Ovary (tissue), 7 donors: ENCODE measurements at regions not wholly inside any gene's neighbourhood (a gene's known extent, or its start where the extent isn't known, plus 50 kb on each side); places are given as distances from the start of the nearest gene placed in this dataset.

Experiments
- DNase-seq, 5 donors: peaks; one replicate each; pipeline ENCODE4 v3.0.0-alpha.2; 2019 to 2020
- H3K27ac ChIP-seq, 2 donors: fragments of 200-600 bp; one replicate each; pipeline versions ENCODE4 v1.5.1 to v1.8.0; 2019 to 2022
- H3K27me3 ChIP-seq: fragments of 200-600 bp; one replicate; pipeline ENCODE4 v1.8.0; 2022
- H3K36me3 ChIP-seq: fragments of 200-600 bp; sonication (generic); one replicate; pipeline ENCODE4 v1.5.1; 2019
- H3K4me1 ChIP-seq: one replicate; pipeline ENCODE4 v1.8.1; 2013; ENCODE audit warnings: mild to moderate bottlenecking, moderate library complexity; ENCODE audit not compliant: insufficient read depth
- H3K4me3 ChIP-seq: fragments of 200-600 bp; sonication (generic); one replicate; pipeline ENCODE4 v1.5.1; 2017
- H3K9me3 ChIP-seq, 2 donors: fragments of 200-600 bp in 1 of 2; sonication (generic) in 1 of 2; one replicate each; pipeline versions ENCODE4 v1.5.1 to v1.8.1; 2013 to 2019; ENCODE audit warnings: mild to moderate bottlenecking in 1 of 2, moderate library complexity in 1 of 2
- EP300 ChIP-seq: sonication (generic); formaldehyde crosslinking; IDR thresholded peaks from one replicate; pipeline ENCODE4 v1.6.1; 2017; ENCODE audit warnings: antibody characterized with exemption
- POLR2A ChIP-seq: fragments of 450-650 bp; IDR thresholded peaks from one replicate; pipeline ENCODE4 v1.6.1; 2017; ENCODE audit warnings: antibody characterized with exemption, mild to moderate bottlenecking, moderate library complexity
- WGBS, 3 donors: extraction: QIAGEN DNeasy Blood & Tissue Kit in 1 of 3; methylation state at CpG; one replicate each; pipeline versions ENCODE4 v1.1.5 to v1.1.7; 2013 to 2017; 5-methylcytosine and 5-hydroxymethylcytosine counted together
- intact Hi-C, 4 donors: fragments of 100-400 bp; cut with DNase I; formaldehyde crosslinking; loops; one replicate each; pipeline versions ENCODE4 v1.11.0 to v1.15.1; 2022 to 2023
- TF ChIP-seq, protein P1 (sequence below), 3 donors: fragments of 450-650 bp in 2 of 3; fragments of 200-600 bp in 1 of 3; IDR thresholded peaks; one replicate each; pipeline versions ENCODE4 v1.5.1 to v1.8.0; 2016 to 2022; ENCODE audit warnings: antibody characterized with exemption in 3 of 3, mild to moderate bottlenecking in 1 of 3
- donor health status: DM: no; HTN: no; CAD: no; lungs with moderate emphysema.
- donor health status: DM: no; HTN: no; CAD: no.
- donor health status: Bipolar disorder and iron deficiency.
- donor health status: DM: no; HTN: no; CAD: no.
- donor health status: DM: yes; HTN: yes; CAD: no.

DNA sequence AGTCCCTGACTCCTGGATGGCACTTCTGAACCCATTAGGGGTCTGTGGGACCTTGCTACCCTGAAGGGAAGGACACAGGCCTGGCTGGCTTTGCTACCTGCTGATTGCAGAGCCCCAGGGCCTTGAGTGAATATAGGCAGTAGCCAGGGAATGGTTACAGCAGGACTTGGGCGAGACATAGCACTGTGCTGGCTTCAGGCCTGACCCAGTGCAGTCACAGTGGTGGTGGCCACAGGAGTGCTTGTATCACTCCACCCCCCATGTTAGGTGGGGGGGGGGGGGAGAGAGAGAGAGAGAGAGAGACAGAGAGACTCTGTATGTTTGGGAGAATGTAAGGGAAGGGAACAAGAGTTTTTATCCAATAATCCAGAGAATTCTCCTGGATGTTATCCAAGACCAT, 439.3 kb upstream of the ZNF608 start:
- no peaks in the 10 kb centered on the region for H3K9me3 ChIP-seq
- H3K27me3 ChIP-seq = no peaks in the 10 kb centered on the region
- no peak overlapping the region for H3K4me3 ChIP-seq
- DNase-seq = no peak
- H3K27ac ChIP-seq = no peak overlapping the region
- intact Hi-C loops = no loop called here
- no peaks in the 10 kb centered on the region for H3K36me3 ChIP-seq
- H3K4me1 ChIP-seq = peaks cover 3% of the 10 kb centered on the region
- WGBS, 3 donors = 95 to 100% (median 100%) methylated on average over 1 of the region's 1 CpG
- no peak for TF ChIP-seq POLR2A

- Histone ChIP-seq H3K27ac (no peak overlapping the region), H3K4me3 (no peak overlapping the region), H3K27me3 (no peaks in the 10 kb centered on the region), H3K4me1 (peaks cover 3% of the 10 kb centered on the region), H3K36me3 (no peaks in the 10 kb centered on the region), H3K9me3 (no peaks in the 10 kb centered on the region)
- DNase-seq = no peak
- 15 to 38% (median 31%) methylated on average over 4 of the region's 4 CpGs for WGBS, 3 donors
- TF ChIP-seq, protein P1, sequence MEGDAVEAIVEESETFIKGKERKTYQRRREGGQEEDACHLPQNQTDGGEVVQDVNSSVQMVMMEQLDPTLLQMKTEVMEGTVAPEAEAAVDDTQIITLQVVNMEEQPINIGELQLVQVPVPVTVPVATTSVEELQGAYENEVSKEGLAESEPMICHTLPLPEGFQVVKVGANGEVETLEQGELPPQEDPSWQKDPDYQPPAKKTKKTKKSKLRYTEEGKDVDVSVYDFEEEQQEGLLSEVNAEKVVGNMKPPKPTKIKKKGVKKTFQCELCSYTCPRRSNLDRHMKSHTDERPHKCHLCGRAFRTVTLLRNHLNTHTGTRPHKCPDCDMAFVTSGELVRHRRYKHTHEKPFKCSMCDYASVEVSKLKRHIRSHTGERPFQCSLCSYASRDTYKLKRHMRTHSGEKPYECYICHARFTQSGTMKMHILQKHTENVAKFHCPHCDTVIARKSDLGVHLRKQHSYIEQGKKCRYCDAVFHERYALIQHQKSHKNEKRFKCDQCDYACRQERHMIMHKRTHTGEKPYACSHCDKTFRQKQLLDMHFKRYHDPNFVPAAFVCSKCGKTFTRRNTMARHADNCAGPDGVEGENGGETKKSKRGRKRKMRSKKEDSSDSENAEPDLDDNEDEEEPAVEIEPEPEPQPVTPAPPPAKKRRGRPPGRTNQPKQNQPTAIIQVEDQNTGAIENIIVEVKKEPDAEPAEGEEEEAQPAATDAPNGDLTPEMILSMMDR (IDR thresholded peaks at IDR 0.05) = no peak
- TF ChIP-seq POLR2A (no peak), EP300 (no peak)
- intact Hi-C loops = no loop called here
Observed at GRCh38 chr5:125186911-125187375, 440.5 kb upstream of the ZNF608 start.

DNA sequence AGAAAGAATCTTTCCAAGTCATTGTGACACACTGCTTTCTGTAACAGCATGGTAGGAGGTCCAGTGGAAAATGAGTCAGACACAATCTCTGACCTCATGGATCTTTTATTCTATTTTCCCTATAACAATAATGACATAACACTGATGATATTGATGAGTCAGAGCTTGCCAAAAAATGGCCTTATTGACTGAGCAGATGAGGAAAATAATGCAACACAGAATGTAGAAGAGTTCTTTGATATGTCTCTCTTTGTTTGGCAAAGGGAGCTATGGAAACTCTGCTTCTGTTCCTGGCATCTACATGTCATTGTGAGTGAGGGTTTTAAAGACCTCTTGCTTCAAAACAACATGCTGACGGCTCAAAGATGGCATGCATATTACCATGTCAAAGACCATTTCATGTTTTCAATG, 443.1 kb upstream of the ZNF608 start:
- no peak for DNase-seq
- 74 to 90% (median 86%) methylated on average over 1 of the region's 1 CpG for WGBS, 3 donors
- intact Hi-C loops = no loop called here
- TF ChIP-seq POLR2A (no peak), EP300 (no peak)
- TF ChIP-seq, protein P1 (IDR thresholded peaks at IDR 0.05) = no peak
- H3K9me3 ChIP-seq = no peaks in the 10 kb centered on the region
- H3K4me3 ChIP-seq = no peak overlapping the region
- no peak overlapping the region for H3K27ac ChIP-seq
- H3K4me1 ChIP-seq = peaks cover 3% of the 10 kb centered on the region
- H3K36me3 ChIP-seq = no peaks in the 10 kb centered on the region
- H3K27me3 ChIP-seq = no peaks in the 10 kb centered on the region

DNA sequence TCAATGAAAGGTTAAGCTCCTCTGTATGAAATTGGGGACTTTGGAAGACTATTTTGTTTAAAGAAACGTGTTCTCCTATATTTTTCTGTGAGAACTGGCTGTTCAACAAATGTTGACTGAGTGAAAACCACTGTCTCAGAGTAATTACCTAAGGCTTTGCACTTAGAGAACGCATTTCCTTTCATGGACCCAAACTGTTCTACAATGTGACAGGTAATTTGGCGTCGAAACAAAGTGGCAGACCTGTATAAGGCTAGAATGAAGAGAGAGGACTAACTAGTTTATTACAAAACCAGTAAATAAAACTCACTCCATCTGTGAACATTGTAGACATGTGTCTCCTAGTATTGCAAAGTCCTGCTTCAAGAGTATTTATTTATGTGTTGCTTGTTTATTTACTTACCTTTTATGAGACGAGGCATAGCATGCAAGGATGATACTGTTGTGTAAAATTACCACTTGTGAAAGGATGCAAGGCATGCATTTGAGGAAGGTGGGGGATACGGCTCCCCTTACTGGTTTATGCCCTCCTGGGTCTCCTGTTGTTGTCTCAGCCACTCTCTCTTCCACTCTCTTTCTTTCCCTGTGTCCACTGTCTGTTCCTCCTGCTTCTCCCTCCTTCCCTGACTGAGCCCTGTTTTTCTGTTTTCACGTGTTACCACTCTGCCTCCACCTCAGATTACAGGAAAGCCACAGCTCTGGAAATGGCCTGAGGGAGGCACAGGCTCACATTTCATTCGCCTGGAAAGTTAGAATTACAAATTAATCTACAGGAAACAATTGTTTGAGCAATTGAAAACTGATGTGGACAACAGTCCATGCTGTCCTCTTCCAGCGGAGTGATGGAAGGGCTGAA, 444.0 kb upstream of the ZNF608 start:
- H3K4me1 ChIP-seq = peaks cover 3% of the 10 kb centered on the region
- TF ChIP-seq POLR2A (no peak), EP300 (no peak)
- TF ChIP-seq, protein P1 (IDR thresholded peaks at IDR 0.05) = no peak
- H3K36me3 ChIP-seq = no peaks in the 10 kb centered on the region
- no peak overlapping the region for H3K27ac ChIP-seq
- WGBS, 3 donors = 67 to 79% (median 72%) methylated on average over 9 of the region's 9 CpGs
- no peak overlapping the region for H3K4me3 ChIP-seq
- H3K27me3 ChIP-seq = no peaks in the 10 kb centered on the region
- intact Hi-C loops = no loop called here
- no peaks in the 10 kb centered on the region for H3K9me3 ChIP-seq
- DNase-seq = no peak

GRCh38 chr5:125194883-125195282, 448.4 kb upstream of the ZNF608 start:
- TF ChIP-seq POLR2A (no peak), EP300 (no peak)
- TF ChIP-seq, protein P1 (IDR thresholded peaks at IDR 0.05) = no peak
- no peak overlapping the region for H3K27ac ChIP-seq
- peaks cover 2% of the 10 kb centered on the region for H3K4me1 ChIP-seq
- intact Hi-C loops = no loop called here
- no peak for DNase-seq
- WGBS, 3 donors = 94 to 97% (median 95%) methylated on average over 6 of the region's 6 CpGs
- no peaks in the 10 kb centered on the region for H3K27me3 ChIP-seq
- H3K4me3 ChIP-seq = no peak overlapping the region
- H3K9me3 ChIP-seq = no peaks in the 10 kb centered on the region
- H3K36me3 ChIP-seq = no peaks in the 10 kb centered on the region
